Body of pancreas (tissue), 4 donors: ENCODE measurements at regions not wholly inside any gene's neighbourhood (a gene's known extent, or its start where the extent isn't known, plus 50 kb on each side); places are given as distances from the start of the nearest gene placed in this dataset.

ENCODE experiments used
- CTCF ChIP-seq, 7 experiments: fragments of 450-650 bp in 4 of 7; fragments of 200-600 bp in 3 of 7; sonication (generic) in 3 of 7; IDR thresholded peaks; one replicate each; pipeline ENCODE4 v1.5.1; 2016 to 2019; ENCODE audit warnings: antibody characterized with exemption in 7 of 7
- POLR2A ChIP-seq, 3 donors: fragments of 450-650 bp; IDR thresholded peaks; one replicate each; pipeline ENCODE4 v1.6.1; 2016; ENCODE audit warnings: antibody characterized with exemption in 3 of 3, mild to moderate bottlenecking in 2 of 3

DNA sequence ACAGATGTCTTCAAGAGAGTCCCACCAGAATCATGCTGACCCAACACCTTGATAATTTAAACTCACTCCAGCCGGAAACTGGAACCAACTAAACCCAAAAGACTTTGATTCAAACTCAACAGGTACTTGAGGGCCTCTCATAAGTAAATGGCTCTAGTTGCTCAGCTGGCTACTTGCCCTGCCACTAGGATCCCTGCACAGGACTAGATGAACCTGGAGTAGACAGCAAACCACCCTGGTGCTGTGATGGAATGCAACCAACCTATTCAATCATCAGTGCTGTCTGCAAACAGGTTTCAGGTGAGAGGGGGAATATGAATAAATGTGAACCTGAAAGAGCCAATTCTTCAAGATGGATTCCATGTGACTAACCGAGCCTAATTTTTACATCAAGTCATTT is 216.3 kb downstream of the KATNAL1 start:
- TF ChIP-seq CTCF (IDR thresholded peaks at IDR 0.05) (no peak), POLR2A (IDR thresholded peaks at IDR 0.05) (no peak)
